AG04450 (cell line): ENCODE measurements at regions not wholly inside any gene's neighbourhood (a gene's known extent, or its start where the extent isn't known, plus 50 kb on each side); places are given as distances from the start of the nearest gene placed in this dataset.

Source experiments
- CTCF ChIA-PET: fragments of 300-600, 350-600 bp; formaldehyde crosslinking; extraction: SDS; loops from one replicate; lab custom pipeline; 2022; ENCODE audit warnings: antibody characterized with exemption, inconsistent platforms; lab: Charles Lee
- POLR2A ChIA-PET: fragments of 350-600 bp; formaldehyde crosslinking; extraction: SDS; loops from one replicate; lab custom pipeline; 2021; ENCODE audit warnings: antibody characterized with exemption, inconsistent platforms; lab: Yijun Ruan, JAX
- DNase-seq: peaks from one replicate; pipeline ENCODE4 v3.0.0-alpha.2; 2011; ENCODE audit warnings: low read depth, low spot score
- H3K27ac ChIP-seq: one replicate; pipeline ENCODE4 v1.5.1; 2012; ENCODE audit warnings: low read depth, low read length, control low read depth
- H3K27me3 ChIP-seq: one replicate; pipeline ENCODE4 v1.6.0; 2012; ENCODE audit warnings: low read length; ENCODE audit not compliant: control insufficient read depth, insufficient read depth
- H3K4me3 ChIP-seq: 2 replicates; pipeline ENCODE4 v1.5.1; 2011; ENCODE audit warnings: mild to moderate bottlenecking, low read depth, low read length, control low read depth
- H3K9me3 ChIP-seq: 2 replicates; pipeline ENCODE4 v1.5.1; 2012; ENCODE audit warnings: low read length; ENCODE audit not compliant: control insufficient read depth, insufficient read depth
- CTCF ChIP-seq: IDR thresholded peaks from 2 replicates; pipeline ENCODE4 v1.5.1; 2011; ENCODE audit warnings: low read depth, low read length, control low read depth, inconsistent platforms

DNA sequence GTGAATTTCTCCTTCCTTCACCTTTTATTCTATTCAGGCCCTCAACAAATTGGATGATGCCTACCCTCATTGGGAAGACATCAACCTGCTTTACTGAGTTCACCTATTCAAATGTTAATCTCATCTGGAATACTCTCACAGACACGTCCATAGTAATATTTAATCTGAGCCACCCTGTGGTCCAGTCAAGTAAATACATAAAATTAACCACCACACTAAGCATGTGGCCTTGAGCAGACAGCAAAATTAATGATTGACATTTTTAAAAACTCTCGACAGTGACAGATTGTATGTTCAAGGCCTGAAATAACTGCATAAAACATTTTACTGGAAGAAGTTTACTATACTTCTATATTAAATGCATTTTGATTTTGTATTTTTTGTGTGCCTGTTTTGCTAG, 540.6 kb upstream of the GCFC2 start:
- CTCF ChIA-PET = no interaction called here
- POLR2A ChIA-PET = no interaction called here
- H3K9me3 ChIP-seq = no peaks in the 10 kb centered on the region
- H3K4me3 ChIP-seq = no peak overlapping the region
- H3K27ac ChIP-seq = no peak overlapping the region
- no peak for DNase-seq
- no peaks in the 10 kb centered on the region for H3K27me3 ChIP-seq
- no peak for TF ChIP-seq CTCF

- H3K4me3 ChIP-seq = no peak overlapping the region
- ChIA-PET POLR2A (no interaction called here), CTCF (no interaction called here)
- H3K27ac ChIP-seq = no peak overlapping the region
- no peaks in the 10 kb centered on the region for H3K27me3 ChIP-seq
- no peak for DNase-seq
- no peak for TF ChIP-seq CTCF
- H3K9me3 ChIP-seq = no peaks in the 10 kb centered on the region
These were observed 536.3 kb upstream of the GCFC2 start for GRCh38 chr2:76247006-76247405.

DNA sequence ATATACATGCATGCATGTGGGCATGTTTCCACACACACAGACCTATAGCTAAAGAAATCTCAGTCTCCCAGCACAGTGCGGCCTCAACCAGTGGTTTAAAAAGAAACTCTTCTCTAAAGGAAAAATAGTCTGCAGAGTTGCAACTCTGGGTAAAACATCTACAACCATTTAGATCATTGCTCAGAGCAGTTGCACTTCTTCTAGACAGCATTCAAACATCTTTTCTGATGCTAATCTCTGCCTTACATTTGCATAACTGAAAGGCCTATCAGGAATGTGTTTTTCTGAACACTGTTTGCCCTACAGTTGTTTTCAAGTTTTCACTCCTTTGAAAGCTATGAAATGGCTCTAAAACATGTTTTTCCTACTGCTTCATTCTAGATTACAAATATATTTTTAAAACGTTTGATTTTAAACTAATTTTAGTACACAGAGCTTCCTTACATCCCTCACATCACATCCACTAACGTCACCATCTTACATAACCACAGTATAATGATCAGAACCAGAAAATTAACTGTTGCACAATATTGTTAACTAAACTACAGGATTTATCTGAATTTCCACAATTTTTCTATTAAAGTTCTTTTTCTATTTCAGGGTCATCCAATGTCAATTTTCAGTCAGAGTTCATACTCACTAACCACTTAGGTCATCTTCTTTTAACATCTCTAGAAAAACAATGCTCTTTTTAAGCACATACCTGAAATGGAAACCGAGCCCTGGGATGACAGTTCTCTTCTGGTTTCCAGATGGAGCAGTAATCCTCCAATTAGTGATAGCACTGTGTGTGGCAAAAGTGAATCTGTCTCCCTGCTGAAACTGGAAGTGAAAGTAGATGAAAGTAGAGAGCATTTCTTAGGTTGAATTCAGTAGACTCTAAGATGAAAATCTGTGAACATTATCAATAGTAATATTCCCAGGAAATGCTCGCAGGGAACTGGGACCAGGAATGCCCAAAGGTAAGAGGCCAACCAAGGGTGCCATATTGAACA, 501.6 kb upstream of the GCFC2 start:
- Histone ChIP-seq H3K4me3 (no peak overlapping the region), H3K27me3 (no peaks in the 10 kb centered on the region), H3K27ac (no peak overlapping the region), H3K9me3 (no peaks in the 10 kb centered on the region)
- CTCF ChIA-PET = interaction anchor here (2.7 kb wide), 1 partner anchor 14 kb away, joined by 9 read pairs; no protein-coding TSS in a partner anchor
- TF ChIP-seq CTCF = no peak
- POLR2A ChIA-PET = no interaction called here
- no peak for DNase-seq

DNA sequence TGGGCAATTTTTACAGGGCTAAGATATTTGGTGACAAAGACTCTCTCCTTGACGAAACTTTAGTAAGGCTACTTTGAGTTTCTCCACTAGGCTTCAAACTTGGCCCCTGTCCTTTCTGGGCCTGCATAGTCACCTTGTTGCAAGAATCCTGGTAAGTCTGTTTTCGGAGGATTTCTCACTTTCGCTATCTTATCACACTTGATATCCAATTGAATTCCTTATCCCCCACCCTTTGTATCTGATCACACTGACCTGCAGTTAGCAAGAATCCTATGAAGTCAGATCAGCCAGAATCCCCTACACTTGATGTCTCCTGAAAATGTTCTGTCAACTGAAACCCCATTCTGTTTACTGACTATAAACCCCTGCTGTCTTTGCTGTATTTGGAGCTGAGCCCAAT, 499.8 kb upstream of the GCFC2 start:
- Histone ChIP-seq H3K4me3 (no peak overlapping the region), H3K9me3 (no peaks in the 10 kb centered on the region), H3K27ac (no peak overlapping the region), H3K27me3 (no peaks in the 10 kb centered on the region)
- TF ChIP-seq CTCF = no peak
- no peak for DNase-seq
- ChIA-PET POLR2A (no interaction called here), CTCF (no interaction called here)

GRCh38 chr2:76204048-76204447, 493.3 kb upstream of the GCFC2 start:
- ChIA-PET POLR2A (no interaction called here), CTCF (interaction anchor here (2.6 kb wide), 1 partner anchor 396 kb away, joined by 12 read pairs; no protein-coding TSS in a partner anchor)
- DNase-seq = no peak
- Histone ChIP-seq H3K27me3 (no peaks in the 10 kb centered on the region), H3K9me3 (no peaks in the 10 kb centered on the region), H3K4me3 (no peak overlapping the region), H3K27ac (no peak overlapping the region)
- TF ChIP-seq CTCF = no peak
